ENCODE measurements at regions not wholly inside any gene's neighbourhood (a gene's known extent, or its start where the extent isn't known, plus 50 kb on each side); places are given as distances from the start of the nearest gene placed in this dataset.
A peak's percentile ranks its signal among the peaks of the same experiment; 100 is the strongest.

DNA sequence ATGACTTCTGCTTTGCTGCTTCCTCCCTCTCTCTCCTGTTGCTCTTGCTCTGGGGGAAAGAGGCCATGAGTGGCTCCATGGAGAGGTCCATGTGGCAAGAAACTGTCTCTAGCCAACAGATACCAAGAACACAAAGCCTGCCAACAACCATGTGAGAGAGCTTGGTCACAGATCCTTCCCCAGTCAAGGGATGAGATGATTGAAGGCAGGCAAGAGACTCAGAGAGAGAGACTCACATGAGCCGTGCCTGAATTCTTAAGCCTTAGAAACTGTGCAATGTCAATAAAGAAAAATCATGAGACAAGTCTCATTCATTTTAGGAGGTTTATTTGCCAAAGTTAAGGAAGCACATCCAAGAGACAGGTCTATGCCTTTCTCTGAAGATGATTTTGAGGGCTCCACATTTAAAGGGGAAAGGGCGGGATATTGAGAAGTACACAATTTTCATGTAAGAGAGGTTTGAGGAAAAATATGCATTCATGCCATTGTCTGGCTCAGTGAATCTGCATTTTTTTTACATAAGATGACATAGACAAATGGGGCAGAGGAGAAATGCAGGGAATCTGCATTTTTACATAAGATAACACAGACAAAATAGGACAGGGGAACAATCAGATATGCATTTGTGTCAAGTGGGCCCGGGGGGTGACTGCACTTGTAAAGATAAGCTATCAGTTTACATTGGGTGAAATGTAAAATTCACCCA lies 59.5 kb upstream of the SUCLG2 start:
- peaks cover 19% of the 10 kb centered on the region for H3K4me1 ChIP-seq
- H3K4me1 Mint-ChIP-seq (ENCODE audit: low read depth, unreplicated experiment) = peaks cover 17% of the 10 kb centered on the region
- H3K9me3 Mint-ChIP-seq (ENCODE audit: unreplicated experiment) = no peaks in the 10 kb centered on the region
- TF ChIP-seq, protein P1, sequence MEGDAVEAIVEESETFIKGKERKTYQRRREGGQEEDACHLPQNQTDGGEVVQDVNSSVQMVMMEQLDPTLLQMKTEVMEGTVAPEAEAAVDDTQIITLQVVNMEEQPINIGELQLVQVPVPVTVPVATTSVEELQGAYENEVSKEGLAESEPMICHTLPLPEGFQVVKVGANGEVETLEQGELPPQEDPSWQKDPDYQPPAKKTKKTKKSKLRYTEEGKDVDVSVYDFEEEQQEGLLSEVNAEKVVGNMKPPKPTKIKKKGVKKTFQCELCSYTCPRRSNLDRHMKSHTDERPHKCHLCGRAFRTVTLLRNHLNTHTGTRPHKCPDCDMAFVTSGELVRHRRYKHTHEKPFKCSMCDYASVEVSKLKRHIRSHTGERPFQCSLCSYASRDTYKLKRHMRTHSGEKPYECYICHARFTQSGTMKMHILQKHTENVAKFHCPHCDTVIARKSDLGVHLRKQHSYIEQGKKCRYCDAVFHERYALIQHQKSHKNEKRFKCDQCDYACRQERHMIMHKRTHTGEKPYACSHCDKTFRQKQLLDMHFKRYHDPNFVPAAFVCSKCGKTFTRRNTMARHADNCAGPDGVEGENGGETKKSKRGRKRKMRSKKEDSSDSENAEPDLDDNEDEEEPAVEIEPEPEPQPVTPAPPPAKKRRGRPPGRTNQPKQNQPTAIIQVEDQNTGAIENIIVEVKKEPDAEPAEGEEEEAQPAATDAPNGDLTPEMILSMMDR (IDR thresholded peaks at IDR 0.05; ENCODE audit: insufficient read depth in 1 of 2, low read depth in 1 of 2, low read length in 1 of 2, severe bottlenecking in 1 of 2, unreplicated experiment in 1 of 2) = no peak
- no peaks in the 10 kb centered on the region for H3K27me3 Mint-ChIP-seq (ENCODE audit: insufficient read depth, unreplicated experiment)
- H3K4me3 ChIP-seq (ENCODE audit: low read depth, low read length) = no peak overlapping the region
- BruUV-seq (replicated peaks) = no TSS peak
- no peak for DNase-seq
- no peaks in the 10 kb centered on the region for H3K36me3 Mint-ChIP-seq (ENCODE audit: insufficient read depth, unreplicated experiment)
- no peak overlapping the region for H3K4me3 Mint-ChIP-seq (ENCODE audit: unreplicated experiment)
- intact Hi-C loops (cut with micrococcal nuclease; ENCODE audit: unreplicated experiment) = loop anchor here (10.0 kb wide), 1 partner anchor 61 kb away; no protein-coding TSS in a partner anchor
- peak overlapping the region; percentile 4 for H3K27ac Mint-ChIP-seq (ENCODE audit: unreplicated experiment)
- CTCF ChIA-PET = interaction anchor here (0.7 to 1.2 kb wide), 2 partner anchors 109 to 1804 kb away, joined by 4 to 5 read pairs; no protein-coding TSS in a partner anchor
- no peaks in the 10 kb centered on the region for H3K36me3 ChIP-seq (ENCODE audit: control insufficient read depth, insufficient read depth, low read length)
- no peaks in the 10 kb centered on the region for H3K27me3 ChIP-seq (replicated peaks; ENCODE audit: control insufficient read depth, insufficient read depth, low read length)
- POLR2A ChIA-PET = no interaction called here
- no peaks in the 10 kb centered on the region for H3K9me3 ChIP-seq

DNA sequence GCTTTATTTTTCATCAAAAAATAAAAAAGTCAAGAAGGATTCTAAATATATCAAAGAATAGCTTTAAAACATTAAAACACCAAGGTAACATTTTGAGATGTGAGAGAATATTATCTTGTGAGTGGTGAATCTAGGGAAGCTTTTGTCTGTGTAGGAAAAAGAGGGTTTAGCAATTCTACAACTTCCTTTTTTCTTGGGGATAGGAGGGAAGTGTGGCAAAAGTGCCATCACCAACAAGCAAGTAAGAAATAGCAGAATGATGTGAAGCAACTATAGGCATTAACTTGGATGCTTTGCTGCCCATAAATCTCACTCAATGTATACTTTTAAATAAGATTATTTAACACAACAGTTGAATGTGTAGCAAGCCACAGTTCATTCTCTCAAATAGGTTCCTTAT lies 57.8 kb upstream of the SUCLG2 start:
- ChIA-PET CTCF (no interaction called here), POLR2A (no interaction called here)
- no peaks in the 10 kb centered on the region for H3K27me3 Mint-ChIP-seq (ENCODE audit: insufficient read depth, unreplicated experiment)

DNA sequence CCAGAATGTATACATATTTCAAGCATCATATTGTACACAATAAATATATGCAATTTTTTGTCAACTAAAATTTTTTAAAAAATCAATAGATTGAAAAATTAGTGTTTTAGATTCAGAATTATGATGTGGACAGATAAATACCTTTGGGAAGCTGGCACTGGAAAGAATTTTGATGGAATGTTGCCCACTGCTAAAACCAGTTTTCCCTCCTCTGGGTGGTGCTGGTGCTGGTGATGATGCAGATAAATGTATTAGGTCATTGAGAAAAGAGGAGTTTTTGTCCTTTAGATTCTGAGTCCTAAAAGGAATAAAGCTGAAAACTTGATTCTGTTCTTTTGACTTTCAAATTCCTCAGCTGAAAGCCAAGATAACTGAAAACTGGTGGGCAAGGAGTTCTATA lies 56.0 kb upstream of the SUCLG2 start:
- H3K27ac Mint-ChIP-seq (ENCODE audit: unreplicated experiment) = no peak overlapping the region
- H3K4me1 Mint-ChIP-seq (ENCODE audit: low read depth, unreplicated experiment) = peaks cover 17% of the 10 kb centered on the region
- no peaks in the 10 kb centered on the region for H3K36me3 Mint-ChIP-seq (ENCODE audit: insufficient read depth, unreplicated experiment)
- ChIA-PET POLR2A (no interaction called here), CTCF (no interaction called here)
- Histone ChIP-seq H3K27me3 (replicated peaks; ENCODE audit: control insufficient read depth, insufficient read depth, low read length) (no peaks in the 10 kb centered on the region), H3K4me3 (ENCODE audit: low read depth, low read length) (no peak overlapping the region), H3K4me1 (peaks cover 42% of the 10 kb centered on the region), H3K9me3 (no peaks in the 10 kb centered on the region), H3K36me3 (ENCODE audit: control insufficient read depth, insufficient read depth, low read length) (no peaks in the 10 kb centered on the region)
- H3K27me3 Mint-ChIP-seq (ENCODE audit: insufficient read depth, unreplicated experiment) = no peaks in the 10 kb centered on the region
- TF ChIP-seq, protein P1 (IDR thresholded peaks at IDR 0.05; ENCODE audit: insufficient read depth in 1 of 2, low read depth in 1 of 2, low read length in 1 of 2, severe bottlenecking in 1 of 2, unreplicated experiment in 1 of 2) = no peak
- BruUV-seq (replicated peaks) = no TSS peak
- intact Hi-C loops (cut with micrococcal nuclease; ENCODE audit: unreplicated experiment) = loop anchor here (10.0 kb wide), 1 partner anchor 64 kb away; no protein-coding TSS in a partner anchor
- no peaks in the 10 kb centered on the region for H3K9me3 Mint-ChIP-seq (ENCODE audit: unreplicated experiment)
- no peak overlapping the region for H3K4me3 Mint-ChIP-seq (ENCODE audit: unreplicated experiment)
- DNase-seq = no peak

More for the DNA sequence above, 57.8 kb upstream of the SUCLG2 start:
- Mint-ChIP-seq H3K9me3 (ENCODE audit: unreplicated experiment) (no peaks in the 10 kb centered on the region), H3K27ac (ENCODE audit: unreplicated experiment) (no peak overlapping the region), H3K4me3 (ENCODE audit: unreplicated experiment) (no peak overlapping the region), H3K4me1 (ENCODE audit: low read depth, unreplicated experiment) (peaks cover 17% of the 10 kb centered on the region), H3K36me3 (ENCODE audit: insufficient read depth, unreplicated experiment) (no peaks in the 10 kb centered on the region)
- peaks cover 32% of the 10 kb centered on the region for H3K4me1 ChIP-seq
- DNase-seq = no peak
- intact Hi-C loops (cut with micrococcal nuclease; ENCODE audit: unreplicated experiment) = loop anchor here (10.0 kb wide), 1 partner anchor 63 kb away; no protein-coding TSS in a partner anchor
- no peak overlapping the region for H3K4me3 ChIP-seq (ENCODE audit: low read depth, low read length)
- TF ChIP-seq, protein P1 (IDR thresholded peaks at IDR 0.05; ENCODE audit: insufficient read depth in 1 of 2, low read depth in 1 of 2, low read length in 1 of 2, severe bottlenecking in 1 of 2, unreplicated experiment in 1 of 2) = no peak
- no TSS peak for BruUV-seq (replicated peaks)
- no peaks in the 10 kb centered on the region for H3K27me3 ChIP-seq (replicated peaks; ENCODE audit: control insufficient read depth, insufficient read depth, low read length)
- no peaks in the 10 kb centered on the region for H3K36me3 ChIP-seq (ENCODE audit: control insufficient read depth, insufficient read depth, low read length)
- no peaks in the 10 kb centered on the region for H3K9me3 ChIP-seq
